Prostate gland (tissue), 2 donors: ENCODE measurements at regions not wholly inside any gene's neighbourhood (a gene's known extent, or its start where the extent isn't known, plus 50 kb on each side); places are given as distances from the start of the nearest gene placed in this dataset.
"Not testable (repeated sequence)": the region's sequence is repeated elsewhere in the genome, so short reads cannot be mapped to it uniquely, and the experiment has no call there.

Source experiments
- DNase-seq: peaks from one replicate; pipeline ENCODE4 v3.0.0-alpha.2; 2019; ENCODE audit warnings: low spot score
- H3K27ac ChIP-seq, 2 donors: fragments of 200-600 bp; sonication (generic); 2 replicates each; pipeline ENCODE4 v1.5.1; 2017 to 2019
- H3K27me3 ChIP-seq: fragments of 200-600 bp; sonication (generic); replicated peaks from 2 replicates; pipeline ENCODE4 v1.5.1; 2019; ENCODE audit not compliant: insufficient read depth
- H3K36me3 ChIP-seq, 2 donors: fragments of 200-600 bp; sonication (generic); 1 replicate in 1 of 2; 2 replicates in 1 of 2; pipeline versions ENCODE4 v1.5.1 to v1.8.1; 2017 to 2019
- H3K4me1 ChIP-seq: fragments of 200-600 bp; sonication (generic); replicated peaks from 2 replicates; pipeline ENCODE4 v1.5.1; 2019
- H3K4me3 ChIP-seq, 2 donors: fragments of 200-600 bp; sonication (generic); 2 replicates each; pipeline ENCODE4 v1.5.1; 2017 to 2019
- H3K9me3 ChIP-seq: fragments of 200-600 bp; sonication (generic); 2 replicates; pipeline ENCODE4 v1.5.1; 2017
- POLR2A ChIP-seq: fragments of 450-650 bp; IDR thresholded peaks from one replicate; pipeline ENCODE4 v1.6.1; 2016; ENCODE audit warnings: antibody characterized with exemption, mild to moderate bottlenecking
- POLR2AphosphoS5 ChIP-seq: sonication (generic); formaldehyde crosslinking; IDR thresholded peaks from one replicate; pipeline ENCODE4 v1.6.1; 2017; ENCODE audit warnings: antibody characterized with exemption
- WGBS: methylation state at CpG from one replicate; pipeline ENCODE4 v1.1.5; 2018; 5-methylcytosine and 5-hydroxymethylcytosine counted together
- intact Hi-C: fragments of 100-400 bp; cut with DNase I; formaldehyde crosslinking; loops from one replicate; pipeline ENCODE4 v1.14.2; 2022
- TF ChIP-seq, protein P1 (sequence below), 4 experiments: fragments of 200-600 bp in 2 of 4; fragments of 450-650 bp in 2 of 4; sonication (generic) in 2 of 4; IDR thresholded peaks; 1 replicate in 3 of 4; 2 replicates in 1 of 4; pipeline ENCODE4 v1.5.1; 2016 to 2019; ENCODE audit warnings: antibody characterized with exemption in 4 of 4, mild to moderate bottlenecking in 2 of 4, moderate library complexity in 2 of 4

- intact Hi-C loops, result no loop called here
- TF ChIP-seq POLR2AphosphoS5 (no peak), POLR2A (no peak)
- TF ChIP-seq, protein P1, sequence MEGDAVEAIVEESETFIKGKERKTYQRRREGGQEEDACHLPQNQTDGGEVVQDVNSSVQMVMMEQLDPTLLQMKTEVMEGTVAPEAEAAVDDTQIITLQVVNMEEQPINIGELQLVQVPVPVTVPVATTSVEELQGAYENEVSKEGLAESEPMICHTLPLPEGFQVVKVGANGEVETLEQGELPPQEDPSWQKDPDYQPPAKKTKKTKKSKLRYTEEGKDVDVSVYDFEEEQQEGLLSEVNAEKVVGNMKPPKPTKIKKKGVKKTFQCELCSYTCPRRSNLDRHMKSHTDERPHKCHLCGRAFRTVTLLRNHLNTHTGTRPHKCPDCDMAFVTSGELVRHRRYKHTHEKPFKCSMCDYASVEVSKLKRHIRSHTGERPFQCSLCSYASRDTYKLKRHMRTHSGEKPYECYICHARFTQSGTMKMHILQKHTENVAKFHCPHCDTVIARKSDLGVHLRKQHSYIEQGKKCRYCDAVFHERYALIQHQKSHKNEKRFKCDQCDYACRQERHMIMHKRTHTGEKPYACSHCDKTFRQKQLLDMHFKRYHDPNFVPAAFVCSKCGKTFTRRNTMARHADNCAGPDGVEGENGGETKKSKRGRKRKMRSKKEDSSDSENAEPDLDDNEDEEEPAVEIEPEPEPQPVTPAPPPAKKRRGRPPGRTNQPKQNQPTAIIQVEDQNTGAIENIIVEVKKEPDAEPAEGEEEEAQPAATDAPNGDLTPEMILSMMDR (IDR thresholded peaks at IDR 0.05), result no peak
- WGBS, result 100% methylated on average over 1 of the region's 1 CpG
Observed at GRCh38 chr18:34514238-34514637, 195.9 kb upstream of the DTNA start.

GRCh38 chr18:34514957-34515356 lies 195.1 kb upstream of the DTNA start:
- 63% methylated on average over 1 of the region's 1 CpG for WGBS
- Histone ChIP-seq H3K9me3 (no peaks in the 10 kb centered on the region), H3K36me3 (no peaks in the 10 kb centered on the region), H3K4me3 (no peak overlapping the region), H3K27ac (no peak overlapping the region), H3K4me1 (no peaks in the 10 kb centered on the region), H3K27me3 (no peaks in the 10 kb centered on the region)
- TF ChIP-seq POLR2AphosphoS5 (no peak), POLR2A (no peak)
- TF ChIP-seq, protein P1 (IDR thresholded peaks at IDR 0.05), result no peak
- no peak for DNase-seq
- intact Hi-C loops, result no loop called here

More at GRCh38 chr18:34514238-34514637, 195.9 kb upstream of the DTNA start:
- Histone ChIP-seq H3K4me3 (no peak overlapping the region), H3K36me3 (no peaks in the 10 kb centered on the region), H3K4me1 (no peaks in the 10 kb centered on the region), H3K27ac (no peak overlapping the region), H3K9me3 (no peaks in the 10 kb centered on the region), H3K27me3 (no peaks in the 10 kb centered on the region)
- DNase-seq, result no peak

DNA sequence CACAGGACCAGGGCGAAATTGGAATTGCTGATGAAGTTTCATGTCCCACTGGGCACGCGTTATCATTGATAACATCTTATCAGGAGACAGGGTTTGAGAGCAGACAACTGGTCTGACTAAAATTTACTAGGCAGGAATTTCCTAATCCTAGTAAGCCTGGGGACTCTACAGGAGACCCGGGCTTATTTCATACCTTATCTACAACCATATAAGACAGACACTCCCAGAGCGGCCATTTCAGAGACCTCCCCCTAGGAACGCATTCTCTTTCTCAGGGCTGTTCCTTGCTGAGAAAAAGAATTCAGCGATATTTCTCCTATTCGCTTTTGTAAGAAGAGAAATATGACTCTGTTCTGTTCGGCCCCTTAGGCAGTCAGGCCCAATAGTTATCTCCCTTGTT lies 193.7 kb upstream of the DTNA start:
- H3K9me3 ChIP-seq, H3K36me3 ChIP-seq, DNase-seq, H3K4me3 ChIP-seq, intact Hi-C loops, H3K4me1 ChIP-seq, H3K27me3 ChIP-seq, H3K27ac ChIP-seq: not testable (repeated sequence)
- 85% methylated on average over 9 of the region's 9 CpGs for WGBS

- H3K9me3 ChIP-seq, H3K4me3 ChIP-seq, intact Hi-C loops, H3K27ac ChIP-seq, DNase-seq, H3K4me1 ChIP-seq, H3K36me3 ChIP-seq, H3K27me3 ChIP-seq: not testable (repeated sequence)
- WGBS, result 65% methylated on average over 2 of the region's 2 CpGs
Observed at GRCh38 chr18:34516996-34517395, 193.1 kb upstream of the DTNA start.

DNA sequence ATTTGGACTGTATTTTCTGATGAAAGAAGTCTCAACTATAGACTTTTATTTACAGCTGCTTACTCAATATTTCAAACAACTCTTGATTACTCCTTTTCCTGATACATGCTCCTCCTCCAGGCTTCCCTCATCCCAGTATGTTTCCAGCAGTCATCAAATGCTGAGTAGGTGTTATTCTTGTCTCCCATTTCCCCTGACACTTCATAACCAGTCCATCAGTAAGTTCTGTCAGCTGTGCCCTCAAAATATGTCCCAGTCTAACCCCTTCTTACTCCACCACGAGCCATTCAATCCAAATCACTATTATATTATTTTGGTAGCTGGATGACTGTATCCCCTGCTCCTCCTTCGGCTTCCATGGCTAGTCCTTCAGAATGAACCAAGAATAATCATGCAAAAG lies 189.1 kb upstream of the DTNA start:
- H3K27ac ChIP-seq, result no peak overlapping the region
- 90% methylated on average over 2 of the region's 2 CpGs for WGBS
- intact Hi-C loops, result loop anchor here (10.0 kb wide), 1 partner anchor 64 kb away; no protein-coding TSS in a partner anchor
- no peaks in the 10 kb centered on the region for H3K4me1 ChIP-seq
- DNase-seq, result no peak
- no peaks in the 10 kb centered on the region for H3K27me3 ChIP-seq
- H3K9me3 ChIP-seq, result no peaks in the 10 kb centered on the region
- no peaks in the 10 kb centered on the region for H3K36me3 ChIP-seq
- H3K4me3 ChIP-seq, result no peak overlapping the region
- no peak for TF ChIP-seq POLR2A
- TF ChIP-seq, protein P1 (IDR thresholded peaks at IDR 0.05), result no peak
- TF ChIP-seq POLR2AphosphoS5, result no peak

- Histone ChIP-seq H3K36me3 (no peaks in the 10 kb centered on the region), H3K4me1 (no peaks in the 10 kb centered on the region), H3K27ac (no peak overlapping the region), H3K27me3 (no peaks in the 10 kb centered on the region), H3K4me3 (no peak overlapping the region), H3K9me3 (no peaks in the 10 kb centered on the region)
- no peak for DNase-seq
- intact Hi-C loops, result loop anchor here (10.0 kb wide), 1 partner anchor 62 kb away; no protein-coding TSS in a partner anchor
- TF ChIP-seq, protein P1 (IDR thresholded peaks at IDR 0.05), result no peak
- no peak for TF ChIP-seq POLR2AphosphoS5
- no peak for TF ChIP-seq POLR2A
- whole genome bisulfite sequencing, result 72% methylated on average over 3 of the region's 3 CpGs
Observed at GRCh38 chr18:34522603-34523002, 187.5 kb upstream of the DTNA start.
